Uterus (tissue), 2 donors: ENCODE measurements at regions not wholly inside any gene's neighbourhood (a gene's known extent, or its start where the extent isn't known, plus 50 kb on each side); places are given as distances from the start of the nearest gene placed in this dataset.

ENCODE experiments used
- POLR2A ChIP-seq, 2 donors: fragments of 450-650 bp; IDR thresholded peaks; one replicate each; pipeline ENCODE4 v1.6.1; 2016; ENCODE audit warnings: antibody characterized with exemption in 2 of 2, mild to moderate bottlenecking in 1 of 2, moderate library complexity in 1 of 2
- TF ChIP-seq, protein P1 (sequence below), 4 experiments: fragments of 200-600 bp in 2 of 4; fragments of 450-650 bp in 2 of 4; sonication (generic) in 2 of 4; IDR thresholded peaks; one replicate each; pipeline ENCODE4 v1.5.1; 2016 to 2019; ENCODE audit warnings: antibody characterized with exemption in 4 of 4, mild to moderate bottlenecking in 2 of 4, moderate library complexity in 1 of 4

- no peak for TF ChIP-seq POLR2A (IDR thresholded peaks at IDR 0.05)
- TF ChIP-seq, protein P1, sequence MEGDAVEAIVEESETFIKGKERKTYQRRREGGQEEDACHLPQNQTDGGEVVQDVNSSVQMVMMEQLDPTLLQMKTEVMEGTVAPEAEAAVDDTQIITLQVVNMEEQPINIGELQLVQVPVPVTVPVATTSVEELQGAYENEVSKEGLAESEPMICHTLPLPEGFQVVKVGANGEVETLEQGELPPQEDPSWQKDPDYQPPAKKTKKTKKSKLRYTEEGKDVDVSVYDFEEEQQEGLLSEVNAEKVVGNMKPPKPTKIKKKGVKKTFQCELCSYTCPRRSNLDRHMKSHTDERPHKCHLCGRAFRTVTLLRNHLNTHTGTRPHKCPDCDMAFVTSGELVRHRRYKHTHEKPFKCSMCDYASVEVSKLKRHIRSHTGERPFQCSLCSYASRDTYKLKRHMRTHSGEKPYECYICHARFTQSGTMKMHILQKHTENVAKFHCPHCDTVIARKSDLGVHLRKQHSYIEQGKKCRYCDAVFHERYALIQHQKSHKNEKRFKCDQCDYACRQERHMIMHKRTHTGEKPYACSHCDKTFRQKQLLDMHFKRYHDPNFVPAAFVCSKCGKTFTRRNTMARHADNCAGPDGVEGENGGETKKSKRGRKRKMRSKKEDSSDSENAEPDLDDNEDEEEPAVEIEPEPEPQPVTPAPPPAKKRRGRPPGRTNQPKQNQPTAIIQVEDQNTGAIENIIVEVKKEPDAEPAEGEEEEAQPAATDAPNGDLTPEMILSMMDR (IDR thresholded peaks at IDR 0.05) = no peak
Measured at GRCh38 chr1:104082221-104082620, 332.5 kb downstream of the AMY1C start.
